Ascending aorta (tissue), 2 donors: ENCODE measurements at regions not wholly inside any gene's neighbourhood (a gene's known extent, or its start where the extent isn't known, plus 50 kb on each side); places are given as distances from the start of the nearest gene placed in this dataset.

Source experiments
- DNase-seq, 2 donors: peaks; one replicate each; pipeline ENCODE4 v3.0.0-alpha.2; 2019; ENCODE audit warnings: low spot score in 2 of 2
- H3K27ac ChIP-seq, 2 donors: fragments of 200-600 bp; sonication (generic); one replicate each; pipeline ENCODE4 v1.5.1; 2016 to 2017; ENCODE audit warnings: mild to moderate bottlenecking in 1 of 2
- H3K27me3 ChIP-seq: fragments of 200-600 bp; sonication (generic); one replicate; pipeline ENCODE4 v1.5.1; 2017
- H3K36me3 ChIP-seq, 2 donors: fragments of 200-600 bp; sonication (generic); one replicate each; pipeline ENCODE4 v1.5.1; 2016
- H3K4me1 ChIP-seq, 2 donors: fragments of 200-600 bp; sonication (generic); one replicate each; pipeline ENCODE4 v1.5.1; 2016 to 2017; ENCODE audit warnings: mild to moderate bottlenecking in 1 of 2
- H3K4me3 ChIP-seq, 2 donors: fragments of 200-600 bp; sonication (generic); one replicate each; pipeline ENCODE4 v1.5.1; 2016 to 2017; ENCODE audit warnings: mild to moderate bottlenecking in 1 of 2
- H3K9me3 ChIP-seq, 2 donors: fragments of 200-600 bp; sonication (generic); one replicate each; pipeline ENCODE4 v1.5.1; 2016
- intact Hi-C: fragments of 100-400 bp; cut with DNase I; formaldehyde crosslinking; loops from one replicate; pipeline ENCODE4 v1.15.1; 2023
- TF ChIP-seq, protein P1 (sequence below), 3 experiments: fragments of 200-600 bp in 2 of 3; fragments of 450-650 bp in 1 of 3; sonication (generic) in 2 of 3; IDR thresholded peaks; one replicate each; pipeline ENCODE4 v1.5.1; 2016 to 2019; ENCODE audit warnings: antibody characterized with exemption in 3 of 3, mild to moderate bottlenecking in 1 of 3, moderate library complexity in 1 of 3

DNA sequence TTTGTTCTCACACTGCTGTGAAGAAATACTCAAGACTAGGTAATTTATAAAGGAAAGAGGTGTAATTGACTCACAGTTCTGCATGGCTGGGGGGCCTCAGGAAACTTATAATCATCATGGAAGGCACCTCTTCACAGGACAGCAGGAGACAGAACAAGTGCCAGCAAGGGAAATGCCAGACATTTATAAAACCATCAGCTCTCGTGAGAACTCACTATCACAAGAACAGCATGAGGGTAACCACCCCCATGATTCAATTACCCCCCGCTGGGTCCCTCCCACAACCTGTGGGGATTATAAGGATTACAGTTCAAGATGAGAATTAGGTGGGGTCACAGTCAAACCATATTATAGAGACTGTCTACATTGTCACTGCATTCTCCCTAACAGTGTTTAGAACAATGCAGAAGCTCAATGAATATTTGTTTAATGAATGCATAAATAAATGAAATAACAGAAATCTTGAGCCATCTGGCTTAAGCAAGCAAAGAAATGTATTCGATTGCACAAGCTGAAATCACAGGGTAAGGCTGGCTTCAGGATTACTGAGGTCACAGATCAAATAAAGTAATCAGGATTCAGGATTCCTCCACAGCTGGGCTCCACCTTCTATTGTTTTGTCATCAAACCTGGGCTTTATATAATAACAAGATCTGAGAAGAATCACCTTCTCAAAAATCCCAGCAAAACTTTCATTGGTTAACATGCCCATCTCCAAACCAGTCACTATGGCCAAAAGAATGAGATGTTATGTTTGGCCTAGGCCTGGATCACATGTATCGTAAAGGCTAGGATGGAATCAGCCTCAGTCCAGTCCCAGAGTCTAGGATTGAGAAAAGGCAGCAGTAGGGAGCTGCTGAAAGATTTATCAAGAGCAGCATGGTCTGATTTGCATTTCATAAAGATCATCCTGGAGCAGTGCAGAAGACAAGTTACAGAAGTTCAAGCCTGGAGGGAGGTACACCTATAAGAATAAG is 137.8 kb upstream of the UBASH3B start:
- intact Hi-C loops, result no loop called here
- no peaks in the 10 kb centered on the region for H3K36me3 ChIP-seq
- DNase-seq, result no peak
- TF ChIP-seq, protein P1, sequence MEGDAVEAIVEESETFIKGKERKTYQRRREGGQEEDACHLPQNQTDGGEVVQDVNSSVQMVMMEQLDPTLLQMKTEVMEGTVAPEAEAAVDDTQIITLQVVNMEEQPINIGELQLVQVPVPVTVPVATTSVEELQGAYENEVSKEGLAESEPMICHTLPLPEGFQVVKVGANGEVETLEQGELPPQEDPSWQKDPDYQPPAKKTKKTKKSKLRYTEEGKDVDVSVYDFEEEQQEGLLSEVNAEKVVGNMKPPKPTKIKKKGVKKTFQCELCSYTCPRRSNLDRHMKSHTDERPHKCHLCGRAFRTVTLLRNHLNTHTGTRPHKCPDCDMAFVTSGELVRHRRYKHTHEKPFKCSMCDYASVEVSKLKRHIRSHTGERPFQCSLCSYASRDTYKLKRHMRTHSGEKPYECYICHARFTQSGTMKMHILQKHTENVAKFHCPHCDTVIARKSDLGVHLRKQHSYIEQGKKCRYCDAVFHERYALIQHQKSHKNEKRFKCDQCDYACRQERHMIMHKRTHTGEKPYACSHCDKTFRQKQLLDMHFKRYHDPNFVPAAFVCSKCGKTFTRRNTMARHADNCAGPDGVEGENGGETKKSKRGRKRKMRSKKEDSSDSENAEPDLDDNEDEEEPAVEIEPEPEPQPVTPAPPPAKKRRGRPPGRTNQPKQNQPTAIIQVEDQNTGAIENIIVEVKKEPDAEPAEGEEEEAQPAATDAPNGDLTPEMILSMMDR (IDR thresholded peaks at IDR 0.05), result no peak
- H3K9me3 ChIP-seq, result no peaks in the 10 kb centered on the region
- H3K4me3 ChIP-seq, result no peak overlapping the region
- no peaks in the 10 kb centered on the region for H3K27me3 ChIP-seq
- no peaks in the 10 kb centered on the region for H3K4me1 ChIP-seq
- no peak overlapping the region for H3K27ac ChIP-seq

DNA sequence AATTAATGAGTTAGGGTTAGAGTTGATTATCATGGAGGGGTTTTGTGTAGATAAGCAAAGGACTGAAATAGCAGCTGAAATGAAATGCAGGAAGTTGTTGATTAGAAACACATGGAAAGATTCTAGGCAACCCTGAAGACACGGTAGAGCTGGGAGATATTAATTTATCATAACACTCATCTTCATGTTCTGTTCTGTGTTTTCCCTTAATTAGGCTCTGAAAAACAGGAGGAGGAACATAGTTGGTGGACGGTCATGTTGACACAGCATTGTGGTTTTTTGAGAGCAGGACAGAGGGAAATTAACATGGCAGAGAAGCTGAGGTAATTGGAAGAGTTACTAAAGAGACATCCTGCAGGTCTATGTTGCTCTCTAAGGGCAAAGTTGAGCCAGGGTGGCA is 138.8 kb upstream of the UBASH3B start:
- TF ChIP-seq, protein P1 (IDR thresholded peaks at IDR 0.05), result no peak
- H3K36me3 ChIP-seq, result no peaks in the 10 kb centered on the region
- no peaks in the 10 kb centered on the region for H3K27me3 ChIP-seq
- no peak overlapping the region for H3K27ac ChIP-seq
- no peaks in the 10 kb centered on the region for H3K4me1 ChIP-seq
- no peaks in the 10 kb centered on the region for H3K9me3 ChIP-seq
- no peak for DNase-seq
- intact Hi-C loops, result no loop called here
- no peak overlapping the region for H3K4me3 ChIP-seq

DNA sequence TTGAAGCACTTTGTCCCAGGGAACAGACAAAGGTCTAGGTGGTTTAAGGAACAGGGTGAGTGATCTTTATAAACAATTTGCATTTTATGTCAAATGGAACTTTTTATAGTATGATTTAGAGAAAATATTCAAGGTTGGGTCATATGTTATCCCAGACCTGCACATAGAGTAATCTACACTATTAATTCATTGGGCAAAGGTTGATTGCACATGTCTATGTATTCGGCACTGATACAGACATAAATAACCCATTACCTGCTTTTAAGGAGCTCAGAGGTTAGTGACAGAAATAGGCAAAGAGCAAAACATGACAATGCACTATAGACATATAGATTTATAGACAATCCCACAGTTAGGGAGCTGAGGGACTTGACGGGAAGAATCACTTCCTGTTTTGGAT is 141.5 kb upstream of the UBASH3B start:
- Histone ChIP-seq H3K27ac (no peak overlapping the region), H3K4me3 (no peak overlapping the region), H3K4me1 (no peaks in the 10 kb centered on the region), H3K36me3 (no peaks in the 10 kb centered on the region), H3K27me3 (no peaks in the 10 kb centered on the region), H3K9me3 (no peaks in the 10 kb centered on the region)
- DNase-seq, result no peak
- intact Hi-C loops, result no loop called here
- TF ChIP-seq, protein P1 (IDR thresholded peaks at IDR 0.05), result no peak

- no peak overlapping the region for H3K27ac ChIP-seq
- H3K9me3 ChIP-seq, result no peaks in the 10 kb centered on the region
- H3K27me3 ChIP-seq, result no peaks in the 10 kb centered on the region
- H3K4me3 ChIP-seq, result no peak overlapping the region
- H3K4me1 ChIP-seq, result no peaks in the 10 kb centered on the region
- intact Hi-C loops, result no loop called here
- DNase-seq, result no peak
- H3K36me3 ChIP-seq, result no peaks in the 10 kb centered on the region
- TF ChIP-seq, protein P1 (IDR thresholded peaks at IDR 0.05), result no peak
These were observed 142.2 kb upstream of the UBASH3B start for GRCh38 chr11:122513328-122513727.

DNA sequence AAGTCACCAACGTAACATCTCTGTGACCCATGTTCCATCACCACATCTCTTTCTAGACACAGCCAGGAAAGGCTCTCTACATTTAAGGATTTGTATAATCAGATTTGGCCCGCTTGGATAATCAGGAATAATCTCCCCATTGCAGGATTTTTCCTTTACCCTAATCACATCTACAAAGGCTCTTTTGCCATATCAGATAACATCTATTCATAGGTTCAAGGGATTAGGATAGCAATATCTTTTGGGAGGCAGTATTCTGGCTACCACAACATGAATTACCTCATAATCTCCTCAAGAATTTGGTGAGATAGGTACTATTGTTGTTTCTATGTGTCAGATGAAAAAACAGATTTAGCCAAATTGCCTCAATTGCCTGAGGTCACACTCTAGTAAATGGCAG is 142.8 kb upstream of the UBASH3B start:
- no peak for DNase-seq
- no peaks in the 10 kb centered on the region for H3K36me3 ChIP-seq
- intact Hi-C loops, result no loop called here
- no peak overlapping the region for H3K27ac ChIP-seq
- no peak overlapping the region for H3K4me3 ChIP-seq
- TF ChIP-seq, protein P1 (IDR thresholded peaks at IDR 0.05), result no peak
- no peaks in the 10 kb centered on the region for H3K4me1 ChIP-seq
- no peaks in the 10 kb centered on the region for H3K9me3 ChIP-seq
- no peaks in the 10 kb centered on the region for H3K27me3 ChIP-seq
